Mesenchymal stem cell (in vitro differentiated cells and primary cell): ENCODE measurements at regions not wholly inside any gene's neighbourhood (a gene's known extent, or its start where the extent isn't known, plus 50 kb on each side); places are given as distances from the start of the nearest gene placed in this dataset.

Experiments
- DNase-seq: peaks from one replicate; pipeline ENCODE4 v3.0.0-alpha.2; 2013
- H2AFZ ChIP-seq: one replicate; pipeline ENCODE4 v1.6.1; 2013; ENCODE audit warnings: low read depth, mild to moderate bottlenecking, control low read depth, inconsistent platforms, low read length, moderate library complexity
- H2AK5ac ChIP-seq: 2 replicates; pipeline ENCODE4 v1.6.1; 2013; ENCODE audit warnings: low read length, moderate library complexity, mild to moderate bottlenecking, inconsistent platforms; ENCODE audit not compliant: severe bottlenecking
- H2BK120ac ChIP-seq: one replicate; pipeline ENCODE4 v1.6.1; 2013; ENCODE audit warnings: low read depth, mild to moderate bottlenecking, inconsistent platforms, low read length, moderate library complexity
- H2BK12ac ChIP-seq, 2 experiments: one replicate each; pipeline ENCODE4 v1.6.1; 2013; ENCODE audit warnings: inconsistent platforms in 2 of 2, low read length in 2 of 2, mild to moderate bottlenecking in 2 of 2, moderate library complexity in 2 of 2, control low read depth in 1 of 2
- H2BK15ac ChIP-seq: one replicate; pipeline ENCODE4 v1.6.1; 2013; ENCODE audit warnings: mild to moderate bottlenecking, low read depth, inconsistent platforms; ENCODE audit not compliant: poor library complexity, severe bottlenecking
- H2BK5ac ChIP-seq: 2 replicates; pipeline ENCODE4 v1.6.1; 2013; ENCODE audit warnings: low read depth, mild to moderate bottlenecking, low read length, control low read depth, inconsistent platforms; ENCODE audit not compliant: poor library complexity, severe bottlenecking
- H3K14ac ChIP-seq, 2 experiments: one replicate each; pipeline ENCODE4 v1.6.1; 2013; ENCODE audit warnings: inconsistent platforms in 2 of 2, low read length in 2 of 2, control low read depth in 1 of 2, mild to moderate bottlenecking in 1 of 2, moderate library complexity in 1 of 2
- H3K18ac ChIP-seq, 2 experiments: one replicate each; pipeline ENCODE4 v1.6.1; 2013; ENCODE audit warnings: inconsistent platforms in 2 of 2, low read length in 2 of 2, control low read depth in 1 of 2, low read depth in 1 of 2, mild to moderate bottlenecking in 1 of 2
- H3K23ac ChIP-seq, 2 experiments: one replicate each; pipeline ENCODE4 v1.6.1; 2013; ENCODE audit warnings: inconsistent platforms in 2 of 2, low read length in 2 of 2, mild to moderate bottlenecking in 2 of 2, moderate library complexity in 2 of 2, control low read depth in 1 of 2
- H3K27ac ChIP-seq: 2 replicates; pipeline ENCODE4 v1.5.1; 2013; ENCODE audit warnings: mild to moderate bottlenecking, moderate library complexity, low read length, control low read depth, inconsistent platforms; ENCODE audit not compliant: poor library complexity, severe bottlenecking
- H3K27me3 ChIP-seq, 2 experiments: 2 replicates each; pipeline versions ENCODE4 v1.6.1 to v1.7.0; 2013; ENCODE audit warnings: low read length in 2 of 2, mild to moderate bottlenecking in 2 of 2, moderate library complexity in 2 of 2, control low read depth in 1 of 2, inconsistent platforms in 1 of 2; ENCODE audit not compliant: control insufficient read depth in 1 of 2, insufficient read depth in 1 of 2
- H3K36me3 ChIP-seq, 2 experiments: 2 replicates each; pipeline versions ENCODE4 v1.6.1 to v1.7.0; 2013; ENCODE audit warnings: low read length in 2 of 2, control low read depth in 1 of 2, inconsistent platforms in 1 of 2, low read depth in 1 of 2, mild to moderate bottlenecking in 1 of 2; ENCODE audit not compliant: insufficient read depth in 2 of 2, control insufficient read depth in 1 of 2
- H3K4ac ChIP-seq, 2 experiments: one replicate each; pipeline ENCODE4 v1.6.1; 2013; ENCODE audit warnings: inconsistent platforms in 2 of 2, low read length in 2 of 2, mild to moderate bottlenecking in 2 of 2, moderate library complexity in 2 of 2, control low read depth in 1 of 2, low read depth in 1 of 2
- H3K4me1 ChIP-seq: 2 replicates; pipeline ENCODE4 v1.6.1; 2013; ENCODE audit warnings: low read depth, low read length, control low read depth; ENCODE audit not compliant: control insufficient read depth, insufficient read depth
- H3K4me2 ChIP-seq: 2 replicates; pipeline ENCODE4 v1.6.1; 2013; ENCODE audit warnings: low read length, mild to moderate bottlenecking, inconsistent platforms; ENCODE audit not compliant: poor library complexity, severe bottlenecking
- H3K4me3 ChIP-seq, 2 experiments: 2 replicates each; pipeline versions ENCODE4 v1.5.1 to v1.7.0; 2013; ENCODE audit warnings: low read length in 2 of 2, mild to moderate bottlenecking in 2 of 2, control low read depth in 1 of 2, low read depth in 1 of 2; ENCODE audit not compliant: insufficient read depth in 1 of 2
- H3K79me1 ChIP-seq: replicated peaks from 2 replicates; pipeline ENCODE4 v1.6.1; 2013; ENCODE audit warnings: mild to moderate bottlenecking, control low read depth, low read length, inconsistent platforms; ENCODE audit not compliant: poor library complexity, severe bottlenecking
- H3K9ac ChIP-seq: 2 replicates; pipeline ENCODE4 v1.7.0; 2013; ENCODE audit warnings: mild to moderate bottlenecking, low read length, moderate library complexity
- H3K9me3 ChIP-seq: 2 replicates; pipeline ENCODE4 v1.7.0; 2013; ENCODE audit warnings: mild to moderate bottlenecking, low read length; ENCODE audit not compliant: control insufficient read depth
- H4K8ac ChIP-seq: one replicate; pipeline ENCODE4 v1.6.1; 2013; ENCODE audit warnings: inconsistent platforms, mild to moderate bottlenecking, low read length, moderate library complexity
- H4K91ac ChIP-seq: one replicate; pipeline ENCODE4 v1.6.1; 2013; ENCODE audit warnings: mild to moderate bottlenecking, low read length, inconsistent platforms
- WGBS: methylation state at CpG from one replicate; pipeline ENCODE4 v1.1.7; 2013; ENCODE audit warnings: mixed read lengths; 5-methylcytosine and 5-hydroxymethylcytosine counted together

DNA sequence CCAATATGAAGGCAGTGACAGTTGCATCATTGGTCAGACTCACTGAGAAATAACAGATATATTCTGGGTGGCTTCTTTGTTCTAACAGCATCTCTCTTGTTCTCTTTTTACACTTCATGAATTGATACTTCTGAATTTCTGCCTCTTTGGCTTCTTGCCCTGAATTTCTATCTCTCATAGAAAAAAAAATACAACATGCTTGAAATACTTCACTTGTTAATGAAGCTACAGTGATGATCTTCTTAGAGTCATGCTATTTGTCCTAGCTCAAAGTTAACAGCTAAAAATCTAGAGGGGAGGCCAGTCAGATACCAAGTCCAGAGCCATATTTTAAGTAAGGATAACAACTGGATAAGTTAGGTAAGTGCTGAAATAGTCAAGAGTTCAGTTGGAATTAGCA lies 597.2 kb upstream of the AGTR1 start:
- no peak overlapping the region for H2AFZ ChIP-seq
- no peak overlapping the region for H3K4me3 ChIP-seq
- H3K27ac ChIP-seq: no peak overlapping the region
- no peak overlapping the region for H2BK5ac ChIP-seq
- H3K27me3 ChIP-seq: no peaks in the 10 kb centered on the region
- H3K14ac ChIP-seq: no peak overlapping the region
- H3K9ac ChIP-seq: no peak overlapping the region
- H2BK15ac ChIP-seq: no peak overlapping the region
- DNase-seq: no peak
- no peak overlapping the region for H3K18ac ChIP-seq
- H3K9me3 ChIP-seq: no peaks in the 10 kb centered on the region
- no peaks in the 10 kb centered on the region for H3K36me3 ChIP-seq
- no peak overlapping the region for H3K4ac ChIP-seq
- no peak overlapping the region for H3K4me2 ChIP-seq
- no peak overlapping the region for H3K23ac ChIP-seq
- no peaks in the 10 kb centered on the region for H3K79me1 ChIP-seq
- no peak overlapping the region for H2AK5ac ChIP-seq
- no peak overlapping the region for H4K8ac ChIP-seq
- no peak overlapping the region for H2BK12ac ChIP-seq
- no peak overlapping the region for H2BK120ac ChIP-seq
- no peak overlapping the region for H4K91ac ChIP-seq
- no peaks in the 10 kb centered on the region for H3K4me1 ChIP-seq

DNA sequence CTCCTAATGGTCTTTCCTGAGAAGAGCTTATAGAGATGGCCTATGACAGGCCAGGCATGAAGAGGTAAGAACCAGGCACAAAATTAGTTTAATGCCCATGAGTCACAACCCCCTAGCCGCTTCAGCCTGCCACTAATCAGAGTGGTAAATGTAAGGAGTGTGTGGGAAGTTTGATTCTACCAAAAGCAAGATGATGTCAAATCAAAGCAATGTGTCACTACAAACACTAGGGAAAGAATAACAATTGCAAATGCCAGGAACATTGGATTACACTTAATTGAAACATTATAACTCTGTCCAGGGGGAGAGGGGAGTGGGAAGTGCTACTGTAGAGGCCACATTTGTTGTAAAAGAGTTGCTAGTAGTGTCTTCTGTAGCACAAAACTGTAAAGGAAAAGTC lies 596.6 kb upstream of the AGTR1 start:
- Histone ChIP-seq H2BK5ac (no peak overlapping the region), H3K18ac (no peak overlapping the region), H3K27ac (no peak overlapping the region), H3K23ac (no peak overlapping the region), H2BK15ac (no peak overlapping the region), H2AK5ac (no peak overlapping the region), H3K4me2 (no peak overlapping the region), H3K36me3 (no peaks in the 10 kb centered on the region), H3K4ac (no peak overlapping the region), H3K79me1 (no peaks in the 10 kb centered on the region), H3K9me3 (no peaks in the 10 kb centered on the region), H3K9ac (no peak overlapping the region), H4K91ac (no peak overlapping the region), H3K4me1 (no peaks in the 10 kb centered on the region), H4K8ac (no peak overlapping the region), H2AFZ (no peak overlapping the region), H3K14ac (no peak overlapping the region), H2BK120ac (no peak overlapping the region), H3K4me3 (no peak overlapping the region), H2BK12ac (no peak overlapping the region), H3K27me3 (no peaks in the 10 kb centered on the region)
- no peak for DNase-seq
- WGBS: 100% methylated on average over 1 of the region's 1 CpG

DNA sequence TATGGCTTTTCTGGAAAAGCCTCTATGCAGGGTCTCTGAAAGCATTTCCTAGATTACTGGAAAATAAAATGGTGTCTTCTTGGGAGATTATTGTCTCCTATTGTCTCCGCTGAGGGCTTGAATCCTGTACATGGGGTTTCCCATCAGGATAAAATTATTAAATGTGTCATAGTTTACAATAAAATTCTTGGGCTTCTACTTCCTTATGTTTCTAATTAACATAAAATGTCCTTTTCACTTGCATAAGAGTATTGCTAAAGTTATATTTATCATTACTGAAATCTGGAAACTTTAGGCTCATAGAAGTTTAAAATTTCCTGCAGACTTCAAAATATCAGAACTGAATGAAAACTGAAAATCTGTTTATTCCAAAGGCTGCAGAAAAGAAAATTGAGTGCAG lies 595.5 kb upstream of the AGTR1 start:
- Histone ChIP-seq H3K4me2 (no peak overlapping the region), H2AK5ac (no peak overlapping the region), H3K36me3 (no peaks in the 10 kb centered on the region), H3K4me3 (no peak overlapping the region), H3K23ac (no peak overlapping the region), H3K27ac (no peak overlapping the region), H3K14ac (no peak overlapping the region), H4K91ac (no peak overlapping the region), H2AFZ (no peak overlapping the region), H3K27me3 (no peaks in the 10 kb centered on the region), H2BK120ac (no peak overlapping the region), H2BK15ac (no peak overlapping the region), H3K18ac (no peak overlapping the region), H2BK12ac (no peak overlapping the region), H3K9me3 (no peaks in the 10 kb centered on the region), H3K9ac (no peak overlapping the region), H3K4ac (no peak overlapping the region), H3K4me1 (no peaks in the 10 kb centered on the region), H3K79me1 (no peaks in the 10 kb centered on the region), H2BK5ac (no peak overlapping the region), H4K8ac (no peak overlapping the region)
- no CpG with 5 or more reads among the region's 1 CpG for WGBS
- no peak for DNase-seq

DNA sequence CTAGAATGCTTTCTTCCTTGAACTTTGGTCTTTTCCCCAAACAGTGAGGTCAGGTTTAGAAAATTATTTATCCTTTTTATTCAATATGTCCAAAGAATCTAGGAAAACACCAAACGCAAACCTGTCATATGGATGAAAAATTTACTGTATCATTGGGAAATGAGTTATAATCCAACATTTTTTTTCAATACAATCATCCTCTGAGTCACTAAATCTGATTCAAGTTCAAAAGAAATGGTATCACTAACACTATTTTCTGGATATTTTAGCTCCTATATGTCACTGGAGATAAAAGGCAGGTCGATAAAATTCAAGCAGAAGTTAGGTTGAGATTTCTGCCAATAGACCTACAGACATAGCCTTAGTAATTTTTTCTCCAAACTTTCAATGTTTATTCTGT lies 591.6 kb upstream of the AGTR1 start:
- WGBS: no CpG with 5 or more reads among the region's 2 CpGs

More for the DNA sequence above, 591.6 kb upstream of the AGTR1 start:
- Histone ChIP-seq H3K4me3 (no peak overlapping the region), H4K8ac (no peak overlapping the region), H3K79me1 (no peaks in the 10 kb centered on the region), H3K36me3 (no peaks in the 10 kb centered on the region), H3K4me1 (no peaks in the 10 kb centered on the region), H2AFZ (no peak overlapping the region), H2BK120ac (no peak overlapping the region), H3K27me3 (no peaks in the 10 kb centered on the region), H3K18ac (no peak overlapping the region), H3K9me3 (no peaks in the 10 kb centered on the region), H3K14ac (no peak overlapping the region), H2AK5ac (no peak overlapping the region), H3K4ac (no peak overlapping the region), H3K23ac (no peak overlapping the region), H2BK12ac (no peak overlapping the region), H2BK15ac (no peak overlapping the region), H3K4me2 (no peak overlapping the region), H3K27ac (no peak overlapping the region), H2BK5ac (no peak overlapping the region), H3K9ac (no peak overlapping the region), H4K91ac (no peak overlapping the region)
- DNase-seq: no peak
